H1 (cell line): ENCODE measurements at regions not wholly inside any gene's neighbourhood (a gene's known extent, or its start where the extent isn't known, plus 50 kb on each side); places are given as distances from the start of the nearest gene placed in this dataset.

Source experiments
- CTCF ChIA-PET: fragments of 300-600 bp; sonication (Branson Sonifier 250); formaldehyde crosslinking; loops from one replicate; lab custom pipeline; 2021; ENCODE audit not compliant: partially characterized antibody; lab: Charles Lee
- POLR2A ChIA-PET: fragments of 300-600 bp; sonication (Branson Sonifier 250); formaldehyde crosslinking; loops from one replicate; lab custom pipeline; 2021; ENCODE audit warnings: inconsistent platforms; ENCODE audit not compliant: partially characterized antibody; lab: Charles Lee
- DNase-seq, 2 experiments: peaks; one replicate each; pipeline versions ENCODE4 v3.0.0 to v3.0.0-alpha.2; 2010 to 2022; ENCODE audit warnings: low spot score in 2 of 2, low read depth in 1 of 2, mixed read lengths in 1 of 2
- FAIRE-seq: peaks from 2 replicates; lab custom pipeline; 2011; peaks lifted over from hg19 to GRCh38; lab: Jason Lieb, UNC
- H2AFZ ChIP-seq: 2 replicates; pipeline ENCODE4 v1.8.1; 2012; ENCODE audit warnings: low read length, inconsistent platforms
- H2AK5ac ChIP-seq: 2 replicates; pipeline ENCODE4 v1.6.1; 2013; ENCODE audit warnings: low read depth, low read length
- H2BK120ac ChIP-seq: replicated peaks from 2 replicates; pipeline ENCODE3; 2013; ENCODE audit warnings: low read depth, low read length, inconsistent platforms
- H2BK12ac ChIP-seq: 2 replicates; pipeline ENCODE4 v1.6.1; 2013; ENCODE audit warnings: low read depth, low read length
- H2BK15ac ChIP-seq: 2 replicates; pipeline ENCODE4 v1.6.1; 2013; ENCODE audit warnings: low read length
- H2BK20ac ChIP-seq: 2 replicates; pipeline ENCODE4 v1.6.1; 2013; ENCODE audit warnings: low read length
- H2BK5ac ChIP-seq: 2 replicates; pipeline ENCODE4 v1.6.1; 2013; ENCODE audit warnings: low read depth, low read length
- H3K14ac ChIP-seq: 2 replicates; pipeline ENCODE4 v1.6.1; 2013; ENCODE audit warnings: inconsistent platforms; ENCODE audit not compliant: insufficient read length
- H3K18ac ChIP-seq: 2 replicates; pipeline ENCODE4 v1.6.1; 2013; ENCODE audit warnings: low read length; ENCODE audit errors: extremely low read depth
- H3K23ac ChIP-seq: 2 replicates; pipeline ENCODE4 v1.6.1; 2013; ENCODE audit warnings: inconsistent platforms; ENCODE audit not compliant: insufficient read length
- H3K23me2 ChIP-seq: 2 replicates; pipeline ENCODE4 v1.6.1; 2013; ENCODE audit warnings: low read depth, low read length
- H3K27ac ChIP-seq: 2 replicates; pipeline ENCODE4 v1.6.1; 2011; ENCODE audit warnings: low read depth, low read length, inconsistent platforms
- H3K27me3 ChIP-seq, 4 experiments: replicated peaks in 1 of 4; 1 replicate in 1 of 4; 2 replicates in 3 of 4; pipeline versions ENCODE4 v1.6.1 to v1.8.1; 2011 to 2013; ENCODE audit warnings: low read length in 3 of 4, mild to moderate bottlenecking in 3 of 4, inconsistent platforms in 2 of 4, mixed read lengths in 2 of 4, moderate library complexity in 1 of 4; ENCODE audit not compliant: control insufficient read depth in 3 of 4, insufficient read depth in 3 of 4; ENCODE audit errors: extremely low read depth in 1 of 4
- H3K36me3 ChIP-seq, 4 experiments: 2 replicates each; pipeline versions ENCODE4 v1.6.1 to v1.8.1; 2011 to 2013; ENCODE audit warnings: mild to moderate bottlenecking in 4 of 4, low read length in 3 of 4, moderate library complexity in 2 of 4, control low read depth in 1 of 4, inconsistent platforms in 1 of 4; ENCODE audit not compliant: insufficient read depth in 4 of 4, control insufficient read depth in 2 of 4
- H3K4ac ChIP-seq: replicated peaks from 2 replicates; pipeline ENCODE3; 2013; ENCODE audit warnings: low read length, low read depth, mixed read lengths, inconsistent platforms; ENCODE audit not compliant: insufficient read length
- H3K4me1 ChIP-seq, 4 experiments: replicated peaks in 1 of 4; 1 replicate in 1 of 4; 2 replicates in 3 of 4; pipeline versions ENCODE4 v1.6.1 to v1.8.1; 2011 to 2013; ENCODE audit warnings: low read length in 3 of 4, inconsistent platforms in 2 of 4, mixed read lengths in 1 of 4; ENCODE audit not compliant: insufficient read depth in 4 of 4, control insufficient read depth in 3 of 4
- H3K4me2 ChIP-seq, 2 experiments: 2 replicates each; pipeline versions ENCODE4 v1.6.1 to v1.8.1; 2011 to 2013; ENCODE audit warnings: low read depth in 2 of 2, low read length in 2 of 2, control low read depth in 1 of 2, inconsistent platforms in 1 of 2, mild to moderate bottlenecking in 1 of 2; ENCODE audit not compliant: insufficient read depth in 1 of 2
- H3K4me3 ChIP-seq, 4 experiments: fragments of 200-600, 300-600 bp in 1 of 4; sonication (generic), shearing (Covaris generic), sonication (Bioruptor Twin) in 1 of 4; 2 replicates each; pipeline versions ENCODE4 v1.5.1 to v1.8.1; 2011 to 2016; ENCODE audit warnings: low read length in 4 of 4, low read depth in 3 of 4, control low read depth in 2 of 4, inconsistent platforms in 2 of 4, mild to moderate bottlenecking in 2 of 4, mixed read lengths in 1 of 4, moderate library complexity in 1 of 4; ENCODE audit not compliant: insufficient read depth in 2 of 4; ENCODE audit errors: extremely low read depth in 1 of 4
- H3K56ac ChIP-seq: replicated peaks from 2 replicates; pipeline ENCODE3; 2013; ENCODE audit warnings: low read depth, mild to moderate bottlenecking, mixed read lengths, low read length, inconsistent platforms; ENCODE audit not compliant: insufficient read length
- H3K79me1 ChIP-seq: 2 replicates; pipeline ENCODE4 v1.6.1; 2013; ENCODE audit warnings: low read depth, low read length, control low read depth
- H3K79me2 ChIP-seq, 2 experiments: 2 replicates each; pipeline versions ENCODE4 v1.6.1 to v1.8.1; 2012 to 2013; ENCODE audit warnings: low read length in 2 of 2, mild to moderate bottlenecking in 2 of 2, inconsistent platforms in 1 of 2; ENCODE audit not compliant: insufficient read depth in 2 of 2, control insufficient read depth in 1 of 2
- H3K9ac ChIP-seq, 4 experiments: replicated peaks in 1 of 4; 1 replicate in 1 of 4; 2 replicates in 3 of 4; pipeline versions ENCODE4 v1.6.1 to v1.8.1; 2011 to 2013; ENCODE audit warnings: low read depth in 3 of 4, low read length in 3 of 4, control low read depth in 2 of 4, mild to moderate bottlenecking in 2 of 4, moderate library complexity in 2 of 4, inconsistent platforms in 1 of 4; ENCODE audit errors: extremely low read depth in 1 of 4
- H3K9me3 ChIP-seq, 2 experiments: 2 replicates each; pipeline versions ENCODE4 v1.6.1 to v1.8.1; 2012 to 2013; ENCODE audit warnings: mild to moderate bottlenecking in 2 of 2, moderate library complexity in 2 of 2, control low read depth in 1 of 2, inconsistent platforms in 1 of 2, low read depth in 1 of 2, low read length in 1 of 2, mixed read lengths in 1 of 2; ENCODE audit not compliant: insufficient read depth in 2 of 2
- H4K20me1 ChIP-seq, 2 experiments: replicated peaks in 1 of 2; 2 replicates each; pipeline versions ENCODE3 to v1.8.1; 2011 to 2013; ENCODE audit warnings: inconsistent platforms in 2 of 2, low read length in 2 of 2, mild to moderate bottlenecking in 1 of 2; ENCODE audit not compliant: insufficient read depth in 2 of 2, control insufficient read depth in 1 of 2
- H4K5ac ChIP-seq: 2 replicates; pipeline ENCODE4 v1.6.1; 2013; ENCODE audit warnings: low read length, low read depth, mixed read lengths, inconsistent platforms; ENCODE audit not compliant: insufficient read length
- H4K8ac ChIP-seq: 2 replicates; pipeline ENCODE4 v1.8.0; 2013; ENCODE audit warnings: mild to moderate bottlenecking, moderate library complexity, low read length, inconsistent platforms; ENCODE audit not compliant: insufficient read depth; ENCODE audit errors: extremely low read depth
- H4K91ac ChIP-seq: replicated peaks from 2 replicates; pipeline ENCODE3; 2013; ENCODE audit warnings: low read length, mixed read lengths, inconsistent platforms; ENCODE audit not compliant: insufficient read length
- CHD2 ChIP-seq: IDR thresholded peaks from 2 replicates; pipeline ENCODE4 v1.6.1; 2012; ENCODE audit warnings: low read length, improper control_type of control experiment
- CREB1 ChIP-seq: IDR thresholded peaks from 2 replicates; pipeline ENCODE4 v1.6.1; 2012; ENCODE audit warnings: inconsistent platforms
- CTBP2 ChIP-seq: IDR thresholded peaks from 2 replicates; pipeline ENCODE4 v1.7.0; 2011; ENCODE audit warnings: borderline replicate concordance, mild to moderate bottlenecking, moderate library complexity, mixed read lengths, low read length; ENCODE audit not compliant: insufficient read depth, insufficient read length
- EP300 ChIP-seq, 2 experiments: IDR thresholded peaks; 1 replicate in 1 of 2; 2 replicates in 1 of 2; pipeline ENCODE4 v1.6.1; 2011 to 2012; ENCODE audit warnings: low read depth in 2 of 2, low read length in 2 of 2, mild to moderate bottlenecking in 2 of 2, borderline replicate concordance in 1 of 2, inconsistent platforms in 1 of 2, moderate library complexity in 1 of 2
- HDAC2 ChIP-seq, 2 experiments: fragments of 300-600 bp in 1 of 2; sonication (generic) in 1 of 2; IDR thresholded peaks; 2 replicates each; pipeline ENCODE4 v1.6.1; 2011 to 2012; ENCODE audit warnings: low read depth in 2 of 2, low read length in 2 of 2, mild to moderate bottlenecking in 2 of 2, moderate library complexity in 2 of 2, borderline replicate concordance in 1 of 2, inconsistent platforms in 1 of 2
- KDM1A ChIP-seq: fragments of 200-600, 300-600 bp; sonication (generic); IDR thresholded peaks from 2 replicates; pipeline ENCODE4 v1.7.1; 2016; ENCODE audit warnings: mild to moderate bottlenecking, low read length, borderline replicate concordance
- KDM5A ChIP-seq: fragments of 200-600 bp; IDR thresholded peaks from 2 replicates; pipeline ENCODE4 v1.7.1; 2012; ENCODE audit warnings: mild to moderate bottlenecking, low read length, inconsistent platforms, mixed read lengths
- PHF8 ChIP-seq: fragments of 200-600 bp; sonication (generic); conservative IDR thresholded peaks from 2 replicates; pipeline ENCODE4 v1.7.1; 2012; ENCODE audit warnings: low read depth, mild to moderate bottlenecking, inconsistent platforms, low read length, moderate library complexity
- POLR2AphosphoS5 ChIP-seq: IDR thresholded peaks from 2 replicates; pipeline ENCODE4 v1.6.1; 2011; ENCODE audit warnings: low read depth, low read length
- RBBP5 ChIP-seq: IDR thresholded peaks from 2 replicates; pipeline ENCODE4 v1.7.1; 2012; ENCODE audit warnings: low read depth, mild to moderate bottlenecking, inconsistent platforms, low read length, moderate library complexity, borderline replicate concordance
- RFX5 ChIP-seq: IDR thresholded peaks from 2 replicates; pipeline ENCODE4 v1.6.1; 2011; ENCODE audit warnings: low read depth, low read length, improper control_type of control experiment, borderline replicate concordance
- RXRA ChIP-seq: IDR thresholded peaks from 2 replicates; pipeline ENCODE4 v1.6.1; 2011; ENCODE audit warnings: low read depth, mild to moderate bottlenecking, low read length, moderate library complexity; ENCODE audit not compliant: insufficient read depth
- SIX5 ChIP-seq: IDR thresholded peaks from 2 replicates; pipeline ENCODE4 v1.6.1; 2011; ENCODE audit warnings: mild to moderate bottlenecking, low read depth, low read length
- SRF ChIP-seq: IDR thresholded peaks from 2 replicates; pipeline ENCODE4 v1.6.1; 2011; ENCODE audit warnings: mild to moderate bottlenecking, low read depth, low read length, moderate library complexity
- TEAD4 ChIP-seq: IDR thresholded peaks from 2 replicates; pipeline ENCODE4 v1.6.1; 2012; ENCODE audit warnings: low read depth, low read length, inconsistent platforms, mixed read lengths
- ZNF274 ChIP-seq: IDR thresholded peaks from 2 replicates; pipeline ENCODE4 v1.7.0; 2012; ENCODE audit warnings: low read length, borderline replicate concordance; ENCODE audit errors: extremely low read depth
- WGBS, 2 experiments: shearing (Covaris generic) in 1 of 2; methylation state at CpG; one replicate each; pipeline versions ENCODE4 v1.1.6 to v1.1.7; 2013 to 2015; ENCODE audit warnings: low lambda C conversion rate in 2 of 2, mixed read lengths in 2 of 2, inconsistent platforms in 1 of 2, low coverage in 1 of 2, missing lambda C conversion rate in 1 of 2; ENCODE audit not compliant: insufficient replicate concordance in 2 of 2, insufficient coverage in 1 of 2, insufficient read length in 1 of 2; ENCODE audit errors: extremely low coverage in 1 of 2, missing lambda C conversion rate in 1 of 2; 5-methylcytosine and 5-hydroxymethylcytosine counted together

DNA sequence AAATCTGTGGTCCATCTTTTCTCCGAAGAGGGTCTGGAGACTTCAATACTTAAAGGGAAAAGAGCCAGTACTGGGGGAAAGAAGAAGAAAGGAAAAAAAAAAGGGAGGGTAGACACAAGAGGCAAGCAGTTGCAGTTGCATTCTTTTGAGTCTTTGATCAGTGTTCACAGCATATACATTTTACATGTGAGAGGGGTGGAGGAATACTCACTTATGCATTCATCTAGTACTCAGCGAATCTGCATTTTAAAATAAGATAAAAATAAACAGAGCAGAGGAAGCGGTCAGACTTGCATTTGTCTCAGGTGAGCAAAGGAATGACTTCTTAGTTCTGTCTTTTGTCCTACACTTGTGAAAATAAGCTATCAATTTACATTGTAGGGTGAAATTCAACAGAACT, 275.6 kb downstream of the SLC7A11 start:
- Histone ChIP-seq H3K4me1 (no peaks in the 10 kb centered on the region), H2AK5ac (no peak overlapping the region), H3K9ac (no peak overlapping the region), H4K20me1 (no peaks in the 10 kb centered on the region), H3K4ac (no peak overlapping the region), H3K56ac (no peak overlapping the region), H2AFZ (no peak overlapping the region), H4K8ac (no peak overlapping the region), H2BK12ac (no peak overlapping the region), H3K9me3 (no peaks in the 10 kb centered on the region), H3K4me2 (no peak overlapping the region), H2BK5ac (no peak overlapping the region), H3K79me2 (no peaks in the 10 kb centered on the region), H3K4me3 (no peak overlapping the region), H3K14ac (no peak overlapping the region), H3K23me2 (no peaks in the 10 kb centered on the region; the same call in 1 of the 2 replicates), H3K23ac (no peak overlapping the region), H3K36me3 (no peaks in the 10 kb centered on the region), H3K18ac (no peak overlapping the region), H4K5ac (no peak overlapping the region), H3K27me3 (no peaks in the 10 kb centered on the region), H3K27ac (no peak overlapping the region), H2BK20ac (no peak overlapping the region), H3K79me1 (no peaks in the 10 kb centered on the region), H4K91ac (no peak overlapping the region), H2BK120ac (no peak overlapping the region), H2BK15ac (no peak overlapping the region)
- FAIRE-seq (no peak), DNase-seq (no peak)
- CTCF ChIA-PET = no interaction called here
- WGBS, 2 experiments = 93% methylated on average over 3 of the region's 3 CpGs; no CpG with 5 or more reads in 1 of the 2 experiments
- POLR2A ChIA-PET = no interaction called here
- TF ChIP-seq SRF = no peak
- TF ChIP-seq TEAD4 = no peak
- no peak for TF ChIP-seq EP300 (IDR thresholded peaks at IDR 0.05; ENCODE audit: borderline replicate concordance in 1 of 2, low read depth in 2 of 2, low read length in 2 of 2)
- TF ChIP-seq KDM5A = no peak
- no peak for TF ChIP-seq RBBP5
- no peak for TF ChIP-seq SIX5
- no peak for TF ChIP-seq RFX5
- TF ChIP-seq PHF8 = no peak
- no peak for TF ChIP-seq POLR2AphosphoS5
- no peak for TF ChIP-seq CTBP2
- no peak for TF ChIP-seq ZNF274
- TF ChIP-seq CHD2 = no peak
- TF ChIP-seq CREB1 = no peak
- TF ChIP-seq HDAC2 (IDR thresholded peaks at IDR 0.05; ENCODE audit: borderline replicate concordance in 1 of 2, low read depth in 2 of 2, low read length in 2 of 2) = no peak
- TF ChIP-seq RXRA = no peak
- TF ChIP-seq KDM1A = no peak
